G401 (cell line): ENCODE measurements at regions not wholly inside any gene's neighbourhood (a gene's known extent, or its start where the extent isn't known, plus 50 kb on each side); places are given as distances from the start of the nearest gene placed in this dataset.
A peak's percentile ranks its signal among the peaks of the same experiment; 100 is the strongest.

Experiments
- DNase-seq: peaks from one replicate; pipeline ENCODE4 v3.0.0-alpha.2; 2015; ENCODE audit warnings: low spot score
- in situ Hi-C: cut with HindIII; loops from 2 replicates; pipeline ENCODE4 v1.10.0; 2016; ENCODE audit warnings: low sequenced_read_pairs, mixed read lengths

GRCh38 chr2:171227066-171227782, 66.5 kb upstream of the TLK1 start:
- no peak for DNase-seq
- in situ Hi-C loops: no loop called here

GRCh38 chr2:171226461-171226860, 65.8 kb upstream of the TLK1 start:
- in situ Hi-C loops: no loop called here

GRCh38 chr2:171225989-171226388, 65.3 kb upstream of the TLK1 start:
- in situ Hi-C loops: no loop called here
- no peak for DNase-seq

More at GRCh38 chr2:171226461-171226860, 65.8 kb upstream of the TLK1 start:
- DNase-seq: peak; percentile 68

GRCh38 chr2:171225302-171225980, 64.7 kb upstream of the TLK1 start:
- in situ Hi-C loops: no loop called here
- no peak for DNase-seq

- no peak for DNase-seq
- in situ Hi-C loops: no loop called here
Measured at GRCh38 chr2:171217330-171217729, 56.6 kb upstream of the TLK1 start.

GRCh38 chr2:171216631-171217030, 55.9 kb upstream of the TLK1 start:
- in situ Hi-C loops: no loop called here
- no peak for DNase-seq

- in situ Hi-C loops: no loop called here
- no peak for DNase-seq
Measured at GRCh38 chr2:171214093-171214492, 53.4 kb upstream of the TLK1 start.

- in situ Hi-C loops: no loop called here
- DNase-seq: no peak
Measured at GRCh38 chr2:171210864-171211431, 50.3 kb upstream of the TLK1 start.
